Putamen (tissue), 1 donor: ENCODE measurements at regions not wholly inside any gene's neighbourhood (a gene's known extent, or its start where the extent isn't known, plus 50 kb on each side); places are given as distances from the start of the nearest gene placed in this dataset.

Experiments
- DNase-seq: peaks from one replicate; pipeline ENCODE4 v3.0.0-alpha.2; 2016; ENCODE audit warnings: low spot score

GRCh38 chr7:125020801-125021200 lies 91.2 kb upstream of the POT1 start:
- no peak for DNase-seq

GRCh38 chr7:125010540-125010939 lies 80.9 kb upstream of the POT1 start:
- no peak for DNase-seq

- DNase-seq, result no peak
Measured at GRCh38 chr7:124996778-124997177, 67.2 kb upstream of the POT1 start.

- no peak for DNase-seq
Measured at GRCh38 chr7:124992851-124993562, 63.4 kb upstream of the POT1 start.

GRCh38 chr7:124989911-124990310 lies 60.3 kb upstream of the POT1 start:
- DNase-seq, result peak; percentile 4
